ENCODE measurements at regions not wholly inside any gene's neighbourhood (a gene's known extent, or its start where the extent isn't known, plus 50 kb on each side); places are given as distances from the start of the nearest gene placed in this dataset.

DNA sequence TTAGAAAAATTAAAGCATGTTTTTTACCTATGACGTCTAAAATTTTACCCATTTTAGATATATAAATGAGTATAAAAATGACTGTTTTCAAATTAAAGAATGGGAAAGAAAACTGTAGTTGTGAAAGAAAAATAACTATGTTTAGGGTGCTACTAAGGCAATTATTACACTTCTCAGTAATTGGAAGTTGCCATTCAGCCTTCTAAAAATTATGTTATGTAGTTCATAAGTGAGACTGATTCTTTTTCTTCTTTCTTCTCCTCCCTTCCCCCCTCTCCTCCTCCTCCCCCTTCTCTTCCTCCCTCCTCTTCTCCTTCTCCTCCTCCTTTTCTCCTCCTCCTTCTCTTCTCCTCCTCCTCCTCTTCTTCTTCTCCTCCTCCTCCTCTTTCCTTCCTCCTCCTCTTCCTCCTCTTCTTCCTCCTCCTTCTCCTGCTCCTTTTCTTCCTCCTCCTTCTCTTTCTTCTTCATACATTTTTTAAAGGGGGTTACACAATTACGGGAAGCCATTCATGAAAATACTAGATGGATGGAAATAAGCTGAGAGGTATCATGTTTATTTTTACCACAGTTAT, 223.6 kb downstream of the CETN3 start:
- no peak for DNase-seq

DNA sequence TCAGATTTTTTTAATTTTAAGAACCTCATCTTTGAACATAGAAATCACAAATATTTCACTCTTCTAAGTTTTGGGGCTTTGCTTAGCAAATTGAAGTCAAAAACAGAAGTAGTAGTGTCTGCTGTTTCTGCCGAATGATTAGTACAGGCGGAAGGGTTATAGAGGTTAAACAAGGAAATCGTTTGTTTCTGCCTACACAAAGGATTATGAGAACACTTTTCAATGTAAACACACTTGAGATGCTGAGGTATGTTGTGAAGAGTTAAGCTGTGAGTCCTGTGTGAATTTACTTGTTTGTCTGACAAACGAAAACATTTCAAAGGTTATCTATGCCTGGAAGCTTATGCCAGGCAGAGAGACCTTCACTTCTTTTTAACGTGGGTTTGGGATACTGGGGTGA, 224.8 kb downstream of the CETN3 start:
- DNase-seq = no peak

DNA sequence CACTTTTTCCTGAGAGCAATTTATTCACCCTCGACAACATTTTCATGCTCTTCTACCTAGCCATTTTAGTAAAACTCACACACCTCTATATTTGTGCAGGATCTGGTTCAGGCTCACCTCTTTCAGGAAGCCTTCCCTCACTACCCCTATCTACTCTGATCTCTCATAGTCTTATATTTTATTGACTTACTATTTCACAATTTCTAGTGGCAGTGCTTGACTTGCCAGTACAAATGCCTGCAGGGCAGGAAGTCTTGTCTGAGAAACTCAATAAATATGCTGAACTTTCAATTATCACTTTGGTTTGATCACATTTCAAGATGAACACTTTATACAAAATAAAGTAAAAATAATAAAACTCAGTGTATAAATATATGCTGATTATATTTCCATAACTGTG, 226.8 kb downstream of the CETN3 start:
- DNase-seq = no peak

GRCh38 chr5:90174236-90174635, 235.3 kb downstream of the CETN3 start:
- no peak for DNase-seq

DNA sequence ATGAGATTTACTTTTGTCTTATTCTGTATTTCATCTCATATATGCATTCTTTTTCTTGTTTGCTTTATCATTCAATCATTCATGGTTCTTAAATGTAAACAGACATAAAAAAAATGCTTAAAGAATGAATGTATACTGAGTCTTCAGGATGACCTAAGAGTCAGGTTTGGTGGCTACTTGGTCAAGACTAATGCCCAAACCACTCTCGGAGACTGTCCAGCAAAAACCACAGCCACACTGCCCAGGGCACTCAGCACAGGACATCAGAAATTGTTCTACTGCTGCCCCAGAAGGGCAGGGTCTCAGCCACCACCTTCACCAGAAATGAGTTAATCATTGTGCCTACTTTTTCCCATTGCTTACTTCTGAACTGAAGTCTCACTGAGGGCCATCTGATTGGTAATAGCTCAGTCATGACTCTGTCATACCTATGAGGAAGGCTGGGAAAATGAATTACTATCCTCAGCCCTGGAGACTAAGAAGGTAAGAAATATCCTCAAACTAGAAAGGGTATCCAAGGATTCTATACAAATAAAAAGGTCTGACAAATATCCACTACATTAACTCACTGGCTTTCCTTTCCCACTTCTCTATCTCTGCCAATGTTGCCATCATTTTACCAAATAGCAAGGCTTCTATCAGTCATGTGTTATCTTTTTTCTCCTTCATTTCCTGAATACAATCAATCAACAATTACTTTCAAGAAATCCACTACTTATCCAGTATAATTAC, 236.1 kb downstream of the CETN3 start:
- DNase-seq = no peak

GRCh38 chr5:90171466-90171865, 238.1 kb downstream of the CETN3 start:
- DNase-seq = no peak

- no peak for DNase-seq
Observed at GRCh38 chr5:90170261-90170660, 239.3 kb downstream of the CETN3 start.

GRCh38 chr5:90169078-90169477, 240.5 kb downstream of the CETN3 start:
- DNase-seq = no peak

GRCh38 chr5:90168399-90168798, 241.2 kb downstream of the CETN3 start:
- no peak for DNase-seq

DNA sequence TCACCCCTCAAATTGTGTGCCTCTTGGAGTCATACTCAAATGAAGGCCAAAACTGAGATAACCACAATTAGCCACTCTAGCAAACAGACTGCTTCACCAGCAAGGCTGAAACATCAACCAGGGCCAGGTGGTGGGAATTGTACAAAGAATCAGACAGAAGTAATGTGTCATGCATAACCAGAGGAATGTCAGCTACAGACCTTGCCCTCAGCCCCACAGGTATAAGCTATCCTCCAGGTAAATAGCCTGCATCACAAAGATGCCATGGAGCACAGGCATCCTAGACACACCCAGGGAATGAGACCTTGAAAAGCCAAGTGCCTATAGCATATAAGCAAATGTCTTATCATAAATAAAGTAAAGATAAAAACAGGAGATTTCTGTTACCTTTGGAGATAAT, 242.7 kb downstream of the CETN3 start:
- no peak for DNase-seq

GRCh38 chr5:90162324-90162723, 247.2 kb downstream of the CETN3 start:
- DNase-seq = no peak

GRCh38 chr5:90161414-90161813, 248.1 kb downstream of the CETN3 start:
- DNase-seq = no peak

DNA sequence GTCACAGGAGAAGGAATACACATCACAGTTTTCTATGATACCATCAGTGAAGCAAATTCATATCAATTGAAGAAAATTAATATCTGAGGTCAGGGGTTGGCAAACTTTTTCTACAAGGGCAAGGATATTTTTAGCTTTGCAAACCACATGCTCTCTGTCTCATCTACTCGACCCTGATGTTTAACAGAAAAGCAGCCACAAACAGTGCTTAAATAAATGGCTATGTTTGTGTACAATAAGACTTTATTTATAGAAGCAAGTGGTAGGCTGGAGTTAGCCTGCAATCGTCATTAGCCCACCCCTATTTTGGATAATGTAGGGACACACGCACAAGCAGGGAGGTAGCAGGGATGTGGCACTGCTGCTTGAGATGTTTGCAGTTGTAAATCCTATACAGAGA, 251.4 kb downstream of the CETN3 start:
- no peak for DNase-seq

- no peak for DNase-seq
Observed at GRCh38 chr5:90153031-90153430, 256.5 kb downstream of the CETN3 start.

DNA sequence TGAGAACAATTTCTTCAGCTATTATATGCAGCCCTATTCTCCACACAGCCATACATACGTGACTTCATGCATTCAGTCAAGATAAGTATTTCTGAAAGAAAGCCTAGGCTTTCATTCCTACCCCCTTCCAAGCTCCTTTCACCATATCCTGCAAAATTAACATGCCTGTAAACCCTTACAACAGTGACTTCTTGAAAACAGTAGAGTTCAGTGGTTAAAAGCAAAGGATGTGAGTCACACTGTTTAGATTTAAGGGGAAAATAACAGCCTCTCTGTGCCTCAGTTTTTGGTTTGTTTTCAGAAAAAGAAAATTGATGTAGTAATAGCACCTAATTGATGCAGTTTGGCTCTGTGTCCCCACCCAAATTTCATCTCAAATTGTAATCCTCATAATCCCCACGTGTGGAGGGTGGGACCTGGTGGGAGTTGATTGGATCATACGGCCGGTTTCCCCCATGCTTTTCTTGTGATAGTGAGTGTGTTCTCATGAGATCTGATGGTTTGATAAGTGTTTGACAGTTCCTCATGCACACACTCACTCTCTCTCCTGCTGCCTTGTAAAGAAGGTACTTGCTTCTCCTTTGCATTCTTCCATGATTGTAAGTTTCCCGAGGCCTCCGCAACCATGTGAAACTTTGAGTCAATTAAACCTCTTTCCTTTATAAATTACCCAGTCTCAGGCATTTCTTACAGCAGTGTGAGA, 264.8 kb downstream of the CETN3 start:
- DNase-seq = no peak

- no peak for DNase-seq
Observed at GRCh38 chr5:90142541-90142940, 267.0 kb downstream of the CETN3 start.

DNA sequence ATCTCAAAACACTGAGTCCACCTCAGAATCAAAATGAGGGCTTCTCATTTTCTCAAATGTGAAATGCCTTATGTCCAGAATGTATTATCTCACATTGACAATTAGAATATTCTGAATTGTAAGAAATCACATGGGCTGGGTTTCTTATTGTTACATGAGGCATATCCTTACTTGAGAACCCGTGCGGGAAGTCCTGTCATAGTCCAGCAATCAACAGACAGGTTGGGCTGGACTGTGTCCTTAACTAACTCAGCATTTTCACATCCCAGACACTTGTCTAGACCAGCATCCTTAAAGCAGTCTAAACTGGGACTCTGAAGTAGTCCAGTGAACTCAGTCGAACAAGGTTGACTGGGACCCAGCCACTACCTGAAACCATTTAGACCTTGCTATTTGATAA, 267.6 kb downstream of the CETN3 start:
- no peak for DNase-seq

DNA sequence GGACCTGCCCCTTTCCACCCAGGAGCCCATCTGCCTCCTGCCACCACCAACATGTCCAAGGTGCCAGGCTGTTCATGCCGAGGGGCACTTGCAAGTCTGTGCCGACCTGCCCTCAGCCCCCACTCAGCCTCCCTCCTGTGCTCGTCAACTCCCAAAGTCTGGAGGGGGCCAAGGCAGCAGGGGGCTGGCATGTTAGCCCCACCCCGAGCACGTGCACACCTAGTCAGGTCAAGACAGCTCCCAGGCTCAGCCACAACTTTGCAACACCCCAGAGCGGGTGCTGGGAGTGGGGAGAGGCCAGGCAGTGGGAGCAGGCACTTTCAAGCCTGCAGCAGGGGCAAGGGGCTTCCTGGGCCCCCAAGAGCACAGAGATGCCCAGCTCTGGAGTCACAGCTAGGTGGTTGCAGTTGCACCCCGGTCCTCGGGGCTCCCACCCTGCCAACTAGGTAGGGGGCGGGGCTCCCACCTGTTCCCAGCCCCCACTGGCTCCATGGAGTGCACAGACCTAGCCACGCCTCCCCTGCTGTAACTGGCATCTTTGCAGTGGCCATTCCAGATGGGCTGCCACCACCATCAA, 272.5 kb downstream of the CETN3 start:
- DNase-seq = no peak

- DNase-seq = peak in 1 of 2 experiments; percentile 4
Observed at GRCh38 chr5:90135779-90136378, 273.7 kb downstream of the CETN3 start.

DNA sequence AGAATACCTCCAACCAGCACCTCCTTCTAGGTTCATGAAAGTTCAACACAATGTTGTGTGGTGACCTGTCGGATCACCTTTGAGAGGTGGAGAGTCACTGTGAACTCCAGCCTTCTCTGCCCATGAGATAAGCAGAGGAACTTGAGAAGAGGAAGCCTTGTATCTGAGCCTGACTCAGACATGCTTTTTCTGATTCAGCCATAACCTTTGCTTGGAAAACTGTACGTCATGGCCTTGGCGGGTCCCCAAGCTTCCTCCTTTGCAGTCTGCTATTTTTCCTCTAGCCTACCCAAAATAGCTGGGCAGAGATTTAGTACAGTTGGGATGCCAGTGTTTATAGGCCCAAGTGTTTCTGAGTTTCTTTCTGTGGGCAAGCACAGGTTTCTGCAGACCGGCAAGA, 274.7 kb downstream of the CETN3 start:
- no peak for DNase-seq

DNA sequence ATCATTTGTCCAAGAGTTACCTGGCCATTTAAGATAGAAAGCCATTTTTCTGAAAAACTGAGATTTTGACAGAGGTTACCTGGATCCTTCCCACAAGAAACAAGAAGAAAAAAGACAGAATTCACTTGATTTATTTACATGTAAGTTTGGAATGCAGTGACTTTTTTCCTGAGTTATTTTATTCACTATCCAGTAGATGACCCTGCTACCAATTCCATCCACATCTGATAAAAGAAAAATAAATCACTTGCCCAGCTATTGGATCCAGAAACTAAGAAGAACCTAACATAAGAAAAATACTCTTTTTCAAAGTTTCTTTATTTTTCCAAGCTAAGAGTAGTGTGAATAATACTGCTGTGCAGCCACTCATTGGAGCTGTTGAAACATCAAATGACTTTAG, 275.2 kb downstream of the CETN3 start:
- DNase-seq = no peak

- no peak for DNase-seq
Observed at GRCh38 chr5:90133941-90134340, 275.6 kb downstream of the CETN3 start.

GRCh38 chr5:90131383-90132133, 278.0 kb downstream of the CETN3 start:
- DNase-seq = no peak
